NCI-H1417 (cell line): ENCODE measurements at regions not wholly inside any gene's neighbourhood (a gene's known extent, or its start where the extent isn't known, plus 50 kb on each side); places are given as distances from the start of the nearest gene placed in this dataset.

Source experiments
- DNase-seq, 3 experiments: peaks; one replicate each; lab custom pipeline; 2025; lab: John Stamatoyannopoulos, UW

DNA sequence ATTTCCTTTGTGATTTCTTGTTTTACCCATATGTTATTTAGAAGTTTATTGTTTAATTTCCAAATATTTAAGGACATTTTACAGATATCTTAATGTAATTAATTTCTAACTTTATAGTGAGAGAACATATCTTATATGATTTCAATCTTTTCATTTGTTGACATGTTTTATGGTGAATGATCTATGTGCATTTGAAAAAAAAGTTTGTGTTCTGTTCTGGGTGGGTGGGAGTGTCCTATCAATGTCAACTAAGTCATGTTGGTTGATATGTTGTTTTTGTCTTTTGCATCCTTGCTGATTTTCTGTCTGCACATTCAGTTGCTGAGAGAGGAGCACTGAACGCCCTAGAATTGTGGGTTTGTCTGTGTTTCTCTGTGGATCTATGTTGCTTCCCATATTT is 50.3 kb upstream of the CBFA2T3 start:
- no peak for DNase-seq

- no peak for DNase-seq
These were observed 55.0 kb upstream of the CBFA2T3 start for GRCh38 chr16:89031715-89032659.

DNA sequence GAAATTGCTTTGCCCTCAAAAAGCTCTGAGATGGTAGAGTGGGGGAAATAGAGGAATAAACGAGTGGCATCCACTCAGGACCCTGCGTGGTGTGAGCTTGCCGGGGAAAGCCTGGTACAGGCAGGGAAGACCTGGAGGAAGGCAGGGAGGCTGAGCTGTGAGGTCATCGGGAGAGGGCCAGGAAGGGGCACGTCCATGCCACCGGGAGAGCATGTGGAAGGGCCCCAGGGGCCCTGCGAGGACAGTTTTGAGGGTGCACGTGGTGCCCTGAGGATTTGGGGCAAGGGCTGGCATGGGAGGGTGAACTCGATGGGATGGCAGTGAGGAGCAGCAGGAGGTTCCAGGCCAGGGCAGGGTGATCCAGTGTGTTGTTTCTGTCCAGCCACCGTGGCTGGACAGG is 56.3 kb upstream of the CBFA2T3 start:
- DNase-seq: no peak

GRCh38 chr16:89033796-89034572 is 57.0 kb upstream of the CBFA2T3 start:
- DNase-seq: no peak

- DNase-seq: peak in 1 of 3 experiments; percentile 28
These were observed 57.6 kb upstream of the CBFA2T3 start for GRCh38 chr16:89034573-89034961.

DNA sequence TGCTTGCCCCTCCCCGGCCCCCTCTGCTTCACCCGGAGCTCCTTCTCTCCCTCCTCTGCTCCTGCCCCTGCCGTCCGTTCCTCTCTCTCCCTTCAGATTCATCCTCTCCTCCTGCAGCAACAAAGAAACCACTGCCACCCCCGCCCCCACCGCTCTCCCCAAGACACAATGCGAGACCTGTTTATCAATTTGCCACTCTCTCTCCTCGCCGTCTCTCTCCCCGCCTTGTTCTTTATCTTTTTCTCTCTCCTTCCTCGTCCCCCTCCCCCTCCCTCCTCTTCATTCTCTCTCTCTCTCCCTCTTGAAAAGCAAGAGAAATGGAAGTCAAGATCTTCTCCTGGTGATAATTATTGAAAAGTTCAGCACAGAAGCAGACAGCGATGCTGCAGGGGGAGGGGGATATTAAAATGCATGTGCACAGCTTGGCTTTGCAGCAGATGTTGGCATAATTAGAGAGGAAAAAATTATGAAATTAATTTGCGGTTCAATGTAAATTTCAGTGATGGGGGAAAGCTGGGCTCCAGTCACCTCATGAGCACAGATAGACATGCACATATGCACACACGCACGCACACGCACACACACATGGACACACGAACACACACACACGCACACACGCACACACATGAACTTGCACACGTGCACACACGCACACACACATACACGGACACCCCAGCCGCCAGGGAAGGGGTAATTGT is 58.1 kb upstream of the CBFA2T3 start:
- peak; percentile 34 to 75 (median 39) for DNase-seq

- no peak for DNase-seq
These were observed 57.7 kb upstream of the ACSF3 start for GRCh38 chr16:89035669-89036570.

GRCh38 chr16:89036776-89037175 is 56.9 kb upstream of the ACSF3 start:
- no peak for DNase-seq

DNA sequence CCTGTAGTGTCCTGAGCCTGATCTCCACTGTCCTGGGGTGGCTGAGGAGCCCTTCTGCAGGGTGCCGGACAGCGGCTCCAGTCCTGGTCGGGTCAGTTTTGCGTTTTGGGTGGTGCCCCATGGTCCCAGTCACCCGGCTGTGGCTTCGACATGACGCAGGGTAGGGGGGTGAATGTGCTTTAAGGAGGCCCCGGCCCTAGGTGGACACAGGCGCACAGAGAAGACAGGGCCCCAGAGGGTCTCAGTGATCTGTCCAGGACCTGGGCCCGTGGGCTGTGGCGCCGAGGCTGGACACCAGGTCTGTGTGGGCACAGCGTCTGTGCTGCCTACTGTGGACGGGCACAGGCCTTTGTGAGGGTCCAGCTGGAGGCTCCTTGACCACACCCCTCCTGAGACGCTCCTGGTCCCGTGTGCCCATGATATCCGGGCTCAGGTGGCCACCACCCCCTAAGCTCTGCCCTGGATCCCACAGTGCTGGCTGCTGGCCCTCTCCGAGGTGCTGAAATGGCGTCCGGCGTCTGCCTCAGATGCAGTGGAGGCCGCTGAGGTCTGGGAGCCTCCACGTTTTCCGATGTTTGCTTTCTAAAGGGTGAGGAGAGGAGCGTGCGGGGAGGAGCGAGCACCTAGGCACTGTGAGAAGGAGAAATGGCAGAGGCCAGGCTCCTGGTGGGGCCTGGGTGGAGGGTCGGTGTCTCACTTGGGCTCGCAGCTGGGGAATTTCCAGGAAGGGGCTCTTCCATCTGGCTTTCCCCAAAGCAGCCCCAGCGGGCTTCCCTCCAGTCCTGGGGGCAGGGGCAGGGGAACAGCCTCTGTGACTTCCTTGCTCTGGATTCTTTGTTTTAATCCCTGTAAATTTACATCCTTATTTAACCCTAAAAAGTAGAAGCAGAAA is 56.1 kb upstream of the ACSF3 start:
- no peak for DNase-seq

GRCh38 chr16:89038221-89038721 is 55.4 kb upstream of the ACSF3 start:
- DNase-seq: no peak

DNA sequence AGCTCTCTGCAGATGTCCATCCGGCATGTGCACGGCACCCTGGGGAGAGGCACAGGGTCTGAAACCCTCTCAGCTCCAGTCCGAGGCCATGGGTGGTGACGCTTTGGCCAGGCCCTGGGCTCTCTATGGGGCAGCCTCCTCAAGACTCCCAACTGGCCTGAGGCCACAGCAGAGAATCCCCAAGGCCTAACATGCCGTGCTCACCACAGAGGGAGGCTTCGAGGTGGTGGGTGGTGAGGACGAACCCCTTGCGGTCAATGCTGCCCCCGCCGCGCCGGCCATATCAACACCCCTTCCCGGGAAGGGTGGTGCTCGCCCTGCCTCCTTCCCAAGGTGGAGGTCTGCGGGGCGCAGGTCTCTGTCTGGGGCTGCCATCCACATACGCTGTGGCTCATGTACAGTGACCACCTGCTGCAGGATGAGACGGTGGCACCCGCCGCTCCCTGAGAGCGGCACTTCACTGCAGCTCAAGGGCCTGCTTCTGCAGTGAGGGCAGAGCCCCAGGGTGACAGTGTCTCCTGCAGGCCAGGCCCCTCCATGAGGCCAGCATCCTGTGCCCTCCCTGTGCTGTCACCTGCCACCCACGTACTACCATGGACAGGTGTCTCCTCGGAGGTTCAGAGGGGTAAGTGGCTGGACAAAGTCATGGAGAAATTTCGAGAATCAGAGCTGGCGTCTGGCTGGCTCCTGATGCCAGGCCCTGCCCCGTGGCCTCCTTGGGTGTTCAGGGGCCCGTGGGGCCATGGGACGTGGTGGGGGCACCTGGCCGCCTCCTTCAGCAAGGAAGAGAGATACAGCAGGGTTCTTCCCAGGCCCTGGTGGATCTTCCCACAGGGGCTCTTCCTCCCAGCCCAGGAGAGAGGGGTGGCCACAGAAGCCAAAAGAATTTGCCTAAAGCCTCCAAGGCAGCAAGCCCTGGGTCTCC is 54.6 kb upstream of the ACSF3 start:
- DNase-seq: peak in 2 of 3 experiments; percentile 14 to 21

DNA sequence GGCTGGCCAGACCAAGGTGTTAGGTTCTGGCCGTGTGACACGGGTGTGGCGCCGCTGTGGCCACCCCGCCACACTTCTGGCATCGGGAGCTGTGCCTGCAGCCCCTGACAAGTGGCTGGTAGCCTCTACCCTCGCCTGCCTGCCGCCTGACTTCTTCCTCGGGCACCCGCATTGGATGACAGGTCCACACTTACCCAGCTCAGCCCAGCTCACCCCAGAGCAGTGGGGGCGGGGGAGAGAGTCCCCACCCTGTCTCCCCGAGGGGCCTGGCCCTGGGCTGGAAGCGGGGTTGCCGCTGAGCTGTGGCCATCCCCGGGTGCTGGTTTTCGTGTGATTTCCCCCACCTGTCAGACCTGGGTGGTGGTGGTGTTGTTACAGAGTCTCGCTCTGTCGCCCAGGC is 53.9 kb upstream of the ACSF3 start:
- no peak for DNase-seq

DNA sequence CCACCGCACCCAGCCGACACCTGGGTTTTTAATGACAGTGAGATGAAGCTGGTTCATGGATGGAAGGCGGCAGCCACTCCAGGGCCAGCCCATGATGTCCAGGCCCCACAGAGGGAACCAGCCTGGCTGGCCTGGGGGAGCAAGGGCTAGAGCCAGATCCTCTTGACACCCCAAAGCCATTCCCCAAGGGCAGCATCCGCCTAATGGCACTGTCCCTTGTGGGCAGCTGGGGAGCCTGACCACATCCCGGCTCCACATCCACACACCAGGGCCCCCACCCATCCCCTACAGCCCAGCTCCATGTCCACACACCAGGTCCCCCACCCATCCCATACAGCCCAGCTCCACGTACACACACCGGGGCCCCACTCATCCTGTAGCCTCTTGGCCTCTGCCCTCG is 53.3 kb upstream of the ACSF3 start:
- no peak for DNase-seq

DNA sequence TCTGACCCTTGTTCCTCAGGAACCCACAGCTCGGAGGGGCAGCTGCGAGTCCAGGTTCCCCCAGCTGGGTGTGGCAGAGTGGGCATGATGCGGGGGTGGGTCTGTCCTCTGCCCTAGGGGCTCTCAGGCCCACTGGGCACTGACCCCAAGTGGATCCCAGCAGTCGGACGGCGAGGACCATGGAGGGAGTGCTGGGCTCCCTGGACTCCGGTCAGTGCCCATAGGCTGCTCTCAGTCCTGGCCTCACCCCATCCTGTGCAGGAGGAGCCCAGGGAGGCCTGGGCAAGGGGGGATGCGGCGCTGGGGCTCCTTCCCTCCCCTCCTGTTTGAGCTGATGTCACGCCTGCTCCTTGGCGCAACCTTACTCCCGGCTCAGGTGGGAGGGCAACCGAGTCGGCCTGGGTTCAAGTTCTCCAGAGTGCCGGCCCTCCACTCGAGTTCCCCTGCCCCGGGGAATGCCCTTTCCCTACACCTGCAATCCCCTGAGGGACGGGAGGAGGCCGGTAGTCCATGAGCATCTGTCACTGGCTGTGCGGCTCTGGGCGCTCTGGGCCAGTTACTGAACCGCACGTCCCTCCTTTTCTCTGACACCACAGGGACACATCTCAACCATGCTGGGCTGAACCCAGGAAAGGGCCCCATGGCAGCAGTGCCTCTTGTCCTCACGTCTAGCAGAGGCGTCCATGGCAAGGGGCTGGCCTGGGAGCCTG is 52.6 kb upstream of the ACSF3 start:
- no peak for DNase-seq

DNA sequence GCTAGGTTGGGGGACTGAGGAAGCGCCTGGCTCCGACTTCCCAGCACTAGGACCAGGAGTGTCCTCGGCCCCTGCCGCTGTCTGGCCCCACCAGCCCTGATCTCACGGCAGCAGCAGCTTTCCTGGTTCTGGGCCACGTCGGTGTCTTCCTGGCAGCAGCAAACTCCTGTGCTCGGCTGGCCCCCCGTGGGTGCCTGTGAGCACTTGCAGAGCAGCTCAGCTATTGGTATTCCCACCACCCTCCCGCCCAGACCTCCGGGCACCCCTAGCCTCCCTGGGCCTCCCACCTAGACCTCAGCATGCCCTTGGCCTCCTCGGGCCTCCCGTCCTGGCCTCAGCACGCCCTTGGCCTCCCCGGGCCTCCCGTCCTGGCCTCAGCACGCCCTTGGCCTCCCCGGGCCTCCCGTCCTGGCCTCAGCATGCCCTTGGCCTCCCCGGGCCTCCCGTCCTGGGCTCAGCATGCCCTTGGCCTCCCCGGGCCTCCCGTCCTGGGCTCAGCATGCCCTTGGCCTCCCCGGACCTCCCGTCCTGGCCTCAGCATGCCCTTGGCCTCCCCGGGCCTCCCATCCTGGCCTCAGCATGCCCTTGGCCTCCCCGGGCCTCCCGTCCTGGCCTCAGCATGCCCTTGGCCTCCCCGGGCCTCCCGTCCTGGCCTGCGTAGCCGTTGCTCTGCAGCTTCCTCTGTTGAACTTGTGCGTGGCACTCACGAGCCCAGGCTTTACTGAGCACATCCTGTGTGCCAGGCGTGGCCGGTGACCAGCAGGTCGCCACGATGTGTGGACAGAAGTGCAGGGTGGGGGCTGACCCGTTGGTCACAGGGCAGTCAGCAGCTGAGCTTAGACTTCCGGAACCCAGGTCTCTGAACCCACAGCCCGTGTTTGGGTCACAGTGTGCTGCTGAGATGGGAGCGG is 51.8 kb upstream of the ACSF3 start:
- no peak for DNase-seq

GRCh38 chr16:89042711-89043551 is 50.7 kb upstream of the ACSF3 start:
- DNase-seq: no peak
